HEK293 (cell line): ENCODE measurements at regions not wholly inside any gene's neighbourhood (a gene's known extent, or its start where the extent isn't known, plus 50 kb on each side); places are given as distances from the start of the nearest gene placed in this dataset.

ENCODE experiments used
- CTCF ChIA-PET: fragments of 350-600 bp; formaldehyde crosslinking; extraction: SDS; loops from one replicate; lab custom pipeline; 2021; ENCODE audit warnings: antibody characterized with exemption; lab: Yijun Ruan, JAX
- POLR2A ChIA-PET: fragments of 300-600 bp; formaldehyde crosslinking; extraction: SDS; loops from one replicate; lab custom pipeline; 2020; ENCODE audit warnings: antibody characterized with exemption, inconsistent platforms; lab: Yijun Ruan, JAX
- H3K27ac ChIP-seq: fragments of 200-500 bp; sonication (Bioruptor generic); 2 replicates; pipeline ENCODE4 v1.5.1; 2014; ENCODE audit warnings: low read depth, low read length, control low read depth, inconsistent platforms; ENCODE audit errors: extremely low read depth
- H3K36me3 ChIP-seq, 2 experiments: fragments of 200-500 bp in 1 of 2; sonication (Bioruptor generic) in 1 of 2; 1 replicate in 1 of 2; 2 replicates in 1 of 2; pipeline ENCODE4 v1.5.1; 2014 to 2017; ENCODE audit warnings: inconsistent platforms in 2 of 2, low read length in 2 of 2; ENCODE audit not compliant: control insufficient read depth in 2 of 2, insufficient read depth in 1 of 2
- H3K4me1 ChIP-seq: fragments of 200-500 bp; sonication (Bioruptor generic); 2 replicates; pipeline ENCODE4 v1.5.1; 2014; ENCODE audit warnings: mild to moderate bottlenecking, low read length, inconsistent platforms; ENCODE audit not compliant: control insufficient read depth, insufficient read depth
- H3K4me3 ChIP-seq: 2 replicates; pipeline ENCODE4 v1.5.1; 2011; ENCODE audit warnings: low read depth, mild to moderate bottlenecking, control low read depth, low read length, moderate library complexity
- H3K9me3 ChIP-seq: fragments of 200-500 bp; sonication (Bioruptor generic); 2 replicates; pipeline ENCODE4 v1.5.1; 2014; ENCODE audit warnings: low read depth, low read length, inconsistent platforms; ENCODE audit not compliant: control insufficient read depth, insufficient read depth
- KLF7 ChIP-seq: fragments of 450-650 bp; formaldehyde crosslinking; IDR thresholded peaks from 2 replicates; pipeline ENCODE4 v1.5.1; 2016; ENCODE audit warnings: missing biosample characterization, missing genetic modification characterization, borderline replicate concordance
- PRDM1 ChIP-seq: fragments of 450-650 bp; formaldehyde crosslinking; IDR thresholded peaks from 2 replicates; pipeline ENCODE4; 2016; ENCODE audit warnings: missing biosample characterization, missing genetic modification characterization
- SETDB1 ChIP-seq: IDR thresholded peaks from one replicate; pipeline ENCODE4 v1.6.1; 2017; ENCODE audit warnings: mild to moderate bottlenecking, low read length, moderate library complexity, mixed read lengths; ENCODE audit not compliant: insufficient read length
- ZBTB17 ChIP-seq: fragments of 450-650 bp; formaldehyde crosslinking; IDR thresholded peaks from 2 replicates; pipeline ENCODE4 v1.5.1; 2016; ENCODE audit warnings: missing biosample characterization, missing genetic modification characterization
- ZFP3 ChIP-seq: fragments of 450-650 bp; formaldehyde crosslinking; IDR thresholded peaks from 2 replicates; pipeline ENCODE4 v1.5.1; 2016; ENCODE audit warnings: low read depth, missing biosample characterization, missing genetic modification characterization
- ZFP69B ChIP-seq: fragments of 450-650 bp; formaldehyde crosslinking; IDR thresholded peaks from 2 replicates; pipeline ENCODE4 v1.5.1; 2016; ENCODE audit warnings: missing biosample characterization, missing genetic modification characterization
- ZNF114 ChIP-seq: fragments of 450-650 bp; formaldehyde crosslinking; IDR thresholded peaks from 2 replicates; pipeline ENCODE4 v1.5.0; 2017; ENCODE audit warnings: missing biosample characterization, missing genetic modification characterization
- ZNF157 ChIP-seq: fragments of 450-650 bp; formaldehyde crosslinking; IDR thresholded peaks from 2 replicates; pipeline ENCODE4 v1.5.1; 2016; ENCODE audit warnings: missing biosample characterization, missing genetic modification characterization
- ZNF169 ChIP-seq: fragments of 450-650 bp; formaldehyde crosslinking; IDR thresholded peaks from 2 replicates; pipeline ENCODE4 v1.5.1; 2016; ENCODE audit warnings: missing biosample characterization, missing genetic modification characterization
- ZNF211 ChIP-seq: fragments of 450-650 bp; formaldehyde crosslinking; IDR thresholded peaks from 2 replicates; pipeline ENCODE4 v1.5.1; 2016; ENCODE audit warnings: low read depth, missing biosample characterization, missing genetic modification characterization
- ZNF214 ChIP-seq: fragments of 450-650 bp; formaldehyde crosslinking; IDR thresholded peaks from 2 replicates; pipeline ENCODE4 v1.5.1; 2017; ENCODE audit warnings: missing biosample characterization, mild to moderate bottlenecking, missing genetic modification characterization, borderline replicate concordance
- ZNF473 ChIP-seq: fragments of 450-650 bp; formaldehyde crosslinking; IDR thresholded peaks from 2 replicates; pipeline ENCODE4 v1.5.1; 2017; ENCODE audit warnings: missing biosample characterization, missing genetic modification characterization
- ZNF571 ChIP-seq: fragments of 450-650 bp; formaldehyde crosslinking; IDR thresholded peaks from 2 replicates; pipeline ENCODE4 v1.5.0; 2017; ENCODE audit warnings: missing biosample characterization, missing genetic modification characterization
- ZNF624 ChIP-seq: fragments of 450-650 bp; formaldehyde crosslinking; IDR thresholded peaks from 2 replicates; pipeline ENCODE4 v1.5.1; 2017; ENCODE audit warnings: missing biosample characterization, missing genetic modification characterization
- TF ChIP-seq, protein P1 (sequence below): fragments of 450-650 bp; formaldehyde crosslinking; IDR thresholded peaks from 2 replicates; pipeline ENCODE4 v1.5.1; 2016; ENCODE audit warnings: missing biosample characterization, missing genetic modification characterization
- TF ChIP-seq, protein P2 (sequence below): sonication (generic); formaldehyde crosslinking; IDR thresholded peaks from 2 replicates; pipeline ENCODE4 v1.8.1; 2022; ENCODE audit warnings: mild to moderate bottlenecking, moderate library complexity, missing genetic modification reagents
- TF ChIP-seq, protein P3 (sequence below): fragments of 450-650 bp; formaldehyde crosslinking; IDR thresholded peaks from 2 replicates; pipeline ENCODE4 v1.5.1; 2017; ENCODE audit warnings: missing biosample characterization, missing genetic modification characterization

DNA sequence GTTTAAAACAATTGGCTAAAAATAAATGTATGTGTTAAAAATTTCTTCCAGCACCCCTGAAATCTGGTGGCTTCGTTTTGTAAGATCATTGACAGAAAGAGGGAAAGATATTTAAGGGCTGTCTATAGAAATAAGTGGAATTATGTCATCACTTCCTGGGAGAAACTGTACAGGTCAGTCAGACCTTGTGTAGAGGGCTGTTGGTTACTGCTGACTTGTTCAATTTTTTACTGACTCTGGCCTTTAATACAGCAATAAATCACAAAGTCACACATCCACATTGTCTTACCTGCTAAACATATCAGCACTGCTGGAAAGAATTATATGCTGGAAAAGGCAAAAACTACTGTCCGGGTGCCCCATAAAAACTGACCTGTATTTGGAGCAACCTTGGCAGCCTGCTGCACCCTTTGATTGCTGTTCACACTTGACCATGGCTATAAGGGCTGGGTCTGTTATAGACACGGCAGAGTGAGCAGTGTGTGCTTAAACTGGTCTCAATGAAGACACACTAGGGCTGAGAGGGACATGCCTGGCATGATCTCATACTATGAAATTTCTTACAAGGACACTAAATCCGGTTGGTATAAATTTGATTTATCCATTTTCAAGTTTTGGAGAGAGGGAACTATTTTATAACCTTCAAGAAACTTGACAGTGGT lies 162.1 kb downstream of the NHLRC3 start:
- H3K4me1 ChIP-seq, result peaks cover 3% of the 10 kb centered on the region; the same call in 1 of the 2 replicates
- POLR2A ChIA-PET, result no interaction called here
- CTCF ChIA-PET, result no interaction called here
- H3K27ac ChIP-seq, result no peak overlapping the region
- no peaks in the 10 kb centered on the region for H3K9me3 ChIP-seq
- TF ChIP-seq ZFP69B (tag by site-specific recombination) (no peak), ZNF169 (tag by site-specific recombination) (no peak), PRDM1 (no peak), KLF7 (tag by site-specific recombination) (no peak)
- no peaks in the 10 kb centered on the region for H3K36me3 ChIP-seq
- H3K4me3 ChIP-seq, result no peak overlapping the region

DNA sequence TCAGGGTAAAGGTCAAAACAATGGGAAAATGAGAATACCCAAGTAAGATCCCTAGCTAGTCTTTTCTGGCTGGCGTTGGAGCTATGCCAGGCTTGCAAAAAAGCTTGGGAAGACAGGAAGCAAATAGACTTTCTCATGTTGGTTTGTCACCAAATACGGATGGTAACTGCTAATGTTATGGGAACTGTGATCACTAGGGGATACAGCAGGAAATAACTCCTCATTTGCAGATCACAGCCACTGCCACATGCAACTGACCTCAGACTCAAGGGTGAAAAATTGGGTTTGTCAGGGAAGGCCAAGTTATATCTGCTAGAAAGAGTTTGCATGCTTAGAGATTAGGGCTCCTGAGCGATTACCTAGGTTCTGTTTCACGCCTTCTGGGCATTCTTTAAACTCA lies 162.9 kb downstream of the NHLRC3 start:
- CTCF ChIA-PET, result no interaction called here
- POLR2A ChIA-PET, result no interaction called here

DNA sequence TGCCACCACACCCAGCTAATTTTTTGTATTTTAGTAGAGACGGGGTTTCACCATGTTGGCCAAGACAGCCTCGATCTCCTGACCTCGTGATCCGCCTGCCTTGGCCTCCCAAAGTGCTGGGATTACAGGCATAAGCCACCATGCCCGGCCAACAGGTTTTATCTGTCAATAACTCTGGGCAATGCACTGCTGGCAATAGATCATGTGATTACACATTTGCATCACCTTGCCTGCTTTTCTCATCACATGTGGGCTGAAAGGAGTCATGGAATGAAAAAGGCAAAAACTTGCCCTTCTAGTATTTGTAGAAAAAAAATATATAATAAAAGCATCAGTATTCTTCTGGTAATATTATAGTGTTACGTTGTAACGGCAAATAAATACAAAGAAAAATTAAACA lies 164.5 kb downstream of the NHLRC3 start:
- Histone ChIP-seq H3K4me3 (no peak overlapping the region), H3K9me3 (no peaks in the 10 kb centered on the region), H3K4me1 (no peaks in the 10 kb centered on the region), H3K27ac (no peak overlapping the region), H3K36me3 (no peaks in the 10 kb centered on the region)
- ChIA-PET CTCF (no interaction called here), POLR2A (no interaction called here)
- TF ChIP-seq SETDB1 (no peak), ZNF571 (tag by site-specific recombination) (no peak), ZNF473 (tag by site-specific recombination) (no peak), ZBTB17 (tag by site-specific recombination) (no peak), ZNF157 (tag by site-specific recombination) (no peak), ZNF114 (tag by site-specific recombination) (no peak), ZFP3 (tag by site-specific recombination) (no peak), ZNF214 (tag by site-specific recombination) (no peak), ZNF211 (tag by site-specific recombination) (no peak)
- TF ChIP-seq, protein P1, sequence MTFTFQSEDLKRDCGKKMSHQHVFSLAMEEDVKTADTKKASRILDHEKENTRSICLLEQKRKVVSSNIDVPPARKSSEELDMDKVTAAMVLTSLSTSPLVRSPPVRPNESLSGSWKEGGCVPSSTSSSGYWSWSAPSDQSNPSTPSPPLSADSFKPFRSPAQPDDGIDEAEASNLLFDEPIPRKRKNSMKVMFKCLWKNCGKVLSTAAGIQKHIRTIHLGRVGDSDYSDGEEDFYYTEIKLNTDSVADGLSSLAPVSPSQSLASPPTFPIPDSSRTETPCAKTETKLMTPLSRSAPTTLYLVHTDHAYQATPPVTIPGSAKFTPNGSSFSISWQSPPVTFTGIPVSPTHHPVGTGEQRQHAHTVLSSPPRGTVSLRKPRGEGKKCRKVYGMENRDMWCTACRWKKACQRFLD (tag by site-specific recombination), result no peak
- TF ChIP-seq, protein P2, sequence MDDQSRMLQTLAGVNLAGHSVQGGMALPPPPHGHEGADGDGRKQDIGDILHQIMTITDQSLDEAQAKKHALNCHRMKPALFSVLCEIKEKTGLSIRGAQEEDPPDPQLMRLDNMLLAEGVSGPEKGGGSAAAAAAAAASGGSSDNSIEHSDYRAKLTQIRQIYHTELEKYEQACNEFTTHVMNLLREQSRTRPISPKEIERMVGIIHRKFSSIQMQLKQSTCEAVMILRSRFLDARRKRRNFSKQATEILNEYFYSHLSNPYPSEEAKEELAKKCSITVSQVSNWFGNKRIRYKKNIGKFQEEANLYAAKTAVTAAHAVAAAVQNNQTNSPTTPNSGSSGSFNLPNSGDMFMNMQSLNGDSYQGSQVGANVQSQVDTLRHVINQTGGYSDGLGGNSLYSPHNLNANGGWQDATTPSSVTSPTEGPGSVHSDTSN, result no peak
- TF ChIP-seq, protein P3, sequence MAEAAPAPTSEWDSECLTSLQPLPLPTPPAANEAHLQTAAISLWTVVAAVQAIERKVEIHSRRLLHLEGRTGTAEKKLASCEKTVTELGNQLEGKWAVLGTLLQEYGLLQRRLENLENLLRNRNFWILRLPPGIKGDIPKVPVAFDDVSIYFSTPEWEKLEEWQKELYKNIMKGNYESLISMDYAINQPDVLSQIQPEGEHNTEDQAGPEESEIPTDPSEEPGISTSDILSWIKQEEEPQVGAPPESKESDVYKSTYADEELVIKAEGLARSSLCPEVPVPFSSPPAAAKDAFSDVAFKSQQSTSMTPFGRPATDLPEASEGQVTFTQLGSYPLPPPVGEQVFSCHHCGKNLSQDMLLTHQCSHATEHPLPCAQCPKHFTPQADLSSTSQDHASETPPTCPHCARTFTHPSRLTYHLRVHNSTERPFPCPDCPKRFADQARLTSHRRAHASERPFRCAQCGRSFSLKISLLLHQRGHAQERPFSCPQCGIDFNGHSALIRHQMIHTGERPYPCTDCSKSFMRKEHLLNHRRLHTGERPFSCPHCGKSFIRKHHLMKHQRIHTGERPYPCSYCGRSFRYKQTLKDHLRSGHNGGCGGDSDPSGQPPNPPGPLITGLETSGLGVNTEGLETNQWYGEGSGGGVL (tag by site-specific recombination), result no peak

More for the DNA sequence above, 162.9 kb downstream of the NHLRC3 start:
- H3K36me3 ChIP-seq, result no peaks in the 10 kb centered on the region
- H3K4me3 ChIP-seq, result no peak overlapping the region
- H3K27ac ChIP-seq, result no peak overlapping the region
- peaks cover 3% of the 10 kb centered on the region; the same call in 1 of the 2 replicates for H3K4me1 ChIP-seq
- no peaks in the 10 kb centered on the region for H3K9me3 ChIP-seq
- no peak for TF ChIP-seq ZNF624 (tag by site-specific recombination)
